IPS DF 6.9 (cell line): ENCODE measurements at regions not wholly inside any gene's neighbourhood (a gene's known extent, or its start where the extent isn't known, plus 50 kb on each side); places are given as distances from the start of the nearest gene placed in this dataset.

Source experiments
- DNase-seq: peaks from one replicate; pipeline ENCODE4 v3.0.0-alpha.2; 2013; ENCODE audit warnings: low read depth, low spot score
- H3K27ac ChIP-seq: one replicate; pipeline ENCODE4 v1.5.1; 2013; ENCODE audit warnings: low read length, control low read depth
- H3K27me3 ChIP-seq: 2 replicates; pipeline ENCODE4 v1.6.1; 2013; ENCODE audit warnings: mild to moderate bottlenecking, low read length; ENCODE audit not compliant: control insufficient read depth, insufficient read depth
- H3K36me3 ChIP-seq: 2 replicates; pipeline ENCODE4 v1.6.1; 2013; ENCODE audit warnings: low read length; ENCODE audit not compliant: control insufficient read depth, insufficient read depth
- H3K4me1 ChIP-seq: 2 replicates; pipeline ENCODE4 v1.6.1; 2013; ENCODE audit warnings: low read length; ENCODE audit not compliant: control insufficient read depth, insufficient read depth
- H3K4me3 ChIP-seq: 2 replicates; pipeline ENCODE4 v1.5.1; 2013; ENCODE audit warnings: mild to moderate bottlenecking, low read length
- H3K9me3 ChIP-seq: 2 replicates; pipeline ENCODE4 v1.6.1; 2013; ENCODE audit warnings: low read length, inconsistent platforms; ENCODE audit not compliant: control insufficient read depth, insufficient read depth
- WGBS: extraction: QIAGEN DNeasy Blood & Tissue Kit; methylation state at CpG from one replicate; pipeline ENCODE4 v1.1.7; 2013; ENCODE audit warnings: mixed read lengths, missing lambda C conversion rate; ENCODE audit not compliant: insufficient read length, insufficient coverage; 5-methylcytosine and 5-hydroxymethylcytosine counted together

- no peak for DNase-seq
- WGBS: no CpG with 5 or more reads among the region's 22 CpGs
- H3K9me3 ChIP-seq: peaks cover 31% of the 10 kb centered on the region
- no peaks in the 10 kb centered on the region for H3K4me1 ChIP-seq
- H3K27me3 ChIP-seq: no peaks in the 10 kb centered on the region
- no peak overlapping the region for H3K27ac ChIP-seq
- no peak overlapping the region for H3K4me3 ChIP-seq
- no peaks in the 10 kb centered on the region; the same call in 1 of the 2 replicates for H3K36me3 ChIP-seq
Observed at GRCh38 chr22:48752451-48753380, 1075.0 kb downstream of the BRD1 start.

GRCh38 chr22:48751539-48752437, 1075.9 kb downstream of the BRD1 start:
- H3K4me1 ChIP-seq: no peaks in the 10 kb centered on the region
- DNase-seq: no peak
- H3K27me3 ChIP-seq: no peaks in the 10 kb centered on the region
- H3K27ac ChIP-seq: no peak overlapping the region
- H3K4me3 ChIP-seq: no peak overlapping the region; the same call in 1 of the 2 replicates
- H3K36me3 ChIP-seq: no peaks in the 10 kb centered on the region; the same call in 1 of the 2 replicates
- WGBS: no CpG with 5 or more reads among the region's 26 CpGs
- H3K9me3 ChIP-seq: peaks cover 33% of the 10 kb centered on the region

- DNase-seq: no peak
- Histone ChIP-seq H3K27ac (no peak overlapping the region), H3K36me3 (no peaks in the 10 kb centered on the region; the same call in 1 of the 2 replicates), H3K9me3 (peaks cover 33% of the 10 kb centered on the region), H3K27me3 (no peaks in the 10 kb centered on the region), H3K4me3 (no peak overlapping the region), H3K4me1 (no peaks in the 10 kb centered on the region)
- WGBS: no CpG with 5 or more reads among the region's 46 CpGs
Observed at GRCh38 chr22:48750826-48751440, 1076.7 kb downstream of the BRD1 start.

DNA sequence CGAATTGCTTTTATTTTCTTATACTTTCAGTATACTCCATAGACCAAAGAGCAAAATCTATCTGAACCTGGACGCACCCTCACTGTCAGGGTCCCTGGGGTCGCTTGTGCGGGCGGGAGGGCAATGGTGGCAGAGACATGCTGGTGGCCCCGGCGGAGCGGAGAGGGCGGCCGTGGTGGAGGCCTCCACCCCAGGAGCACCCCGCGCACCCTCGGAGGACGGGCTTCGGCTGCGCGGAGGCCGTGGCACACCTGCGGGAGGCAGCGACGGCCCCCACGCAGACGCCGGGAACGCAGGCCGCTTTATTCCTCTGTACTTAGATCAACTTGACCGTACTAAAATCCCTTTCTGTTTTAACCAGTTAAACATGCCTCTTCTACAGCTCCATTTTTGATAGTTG, 1077.4 kb downstream of the BRD1 start:
- H3K4me1 ChIP-seq: no peaks in the 10 kb centered on the region
- no peak overlapping the region for H3K4me3 ChIP-seq
- H3K27me3 ChIP-seq: no peaks in the 10 kb centered on the region
- no CpG with 5 or more reads among the region's 27 CpGs for WGBS
- peaks cover 35% of the 10 kb centered on the region for H3K9me3 ChIP-seq
- H3K27ac ChIP-seq: no peak overlapping the region
- H3K36me3 ChIP-seq: no peaks in the 10 kb centered on the region; the same call in 1 of the 2 replicates
- no peak for DNase-seq

DNA sequence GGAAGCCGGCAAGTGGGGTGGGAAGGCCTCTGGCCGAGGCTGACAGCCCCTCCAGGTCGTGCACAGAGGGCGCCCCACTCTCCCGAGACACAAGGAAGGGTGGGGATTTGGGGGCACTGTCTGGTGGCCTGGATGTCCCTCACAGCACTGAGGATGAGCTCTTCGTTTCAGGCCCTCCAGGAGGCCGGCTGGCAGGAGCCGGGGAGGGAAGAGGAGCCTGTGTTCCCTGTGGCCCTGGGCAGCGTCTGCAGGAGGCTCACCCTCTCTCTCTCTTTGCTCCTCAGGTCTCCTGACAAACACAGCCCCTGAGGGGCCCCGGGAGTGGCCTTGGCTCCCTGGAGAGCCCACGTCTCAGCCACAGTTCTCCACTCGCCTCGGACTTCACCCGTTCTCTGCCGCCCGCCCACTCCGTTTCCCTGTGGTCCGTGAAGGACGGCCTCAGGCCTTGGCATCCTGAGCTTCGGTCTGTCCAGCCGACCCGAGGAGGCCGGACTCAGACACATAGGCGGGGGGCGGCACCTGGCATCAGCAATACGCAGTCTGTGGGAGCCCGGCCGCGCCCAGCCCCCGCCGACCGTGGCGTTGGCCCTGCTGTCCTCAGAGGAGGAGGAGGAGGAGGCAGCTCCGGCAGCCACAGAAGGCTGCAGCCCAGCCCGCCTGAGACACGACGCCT, 1078.0 kb downstream of the BRD1 start:
- Histone ChIP-seq H3K27me3 (no peaks in the 10 kb centered on the region), H3K4me3 (no peak overlapping the region), H3K36me3 (no peaks in the 10 kb centered on the region), H3K27ac (no peak overlapping the region), H3K4me1 (no peaks in the 10 kb centered on the region), H3K9me3 (peaks cover 35% of the 10 kb centered on the region)
- DNase-seq: no peak
- WGBS: no CpG with 5 or more reads among the region's 37 CpGs

- H3K27ac ChIP-seq: no peak overlapping the region
- H3K4me3 ChIP-seq: no peak overlapping the region
- H3K36me3 ChIP-seq: no peaks in the 10 kb centered on the region
- DNase-seq: no peak
- peaks cover 32% of the 10 kb centered on the region for H3K9me3 ChIP-seq
- no peaks in the 10 kb centered on the region for H3K4me1 ChIP-seq
- H3K27me3 ChIP-seq: no peaks in the 10 kb centered on the region
- no CpG with 5 or more reads among the region's 14 CpGs for WGBS
Observed at GRCh38 chr22:48748860-48749554, 1078.7 kb downstream of the BRD1 start.

DNA sequence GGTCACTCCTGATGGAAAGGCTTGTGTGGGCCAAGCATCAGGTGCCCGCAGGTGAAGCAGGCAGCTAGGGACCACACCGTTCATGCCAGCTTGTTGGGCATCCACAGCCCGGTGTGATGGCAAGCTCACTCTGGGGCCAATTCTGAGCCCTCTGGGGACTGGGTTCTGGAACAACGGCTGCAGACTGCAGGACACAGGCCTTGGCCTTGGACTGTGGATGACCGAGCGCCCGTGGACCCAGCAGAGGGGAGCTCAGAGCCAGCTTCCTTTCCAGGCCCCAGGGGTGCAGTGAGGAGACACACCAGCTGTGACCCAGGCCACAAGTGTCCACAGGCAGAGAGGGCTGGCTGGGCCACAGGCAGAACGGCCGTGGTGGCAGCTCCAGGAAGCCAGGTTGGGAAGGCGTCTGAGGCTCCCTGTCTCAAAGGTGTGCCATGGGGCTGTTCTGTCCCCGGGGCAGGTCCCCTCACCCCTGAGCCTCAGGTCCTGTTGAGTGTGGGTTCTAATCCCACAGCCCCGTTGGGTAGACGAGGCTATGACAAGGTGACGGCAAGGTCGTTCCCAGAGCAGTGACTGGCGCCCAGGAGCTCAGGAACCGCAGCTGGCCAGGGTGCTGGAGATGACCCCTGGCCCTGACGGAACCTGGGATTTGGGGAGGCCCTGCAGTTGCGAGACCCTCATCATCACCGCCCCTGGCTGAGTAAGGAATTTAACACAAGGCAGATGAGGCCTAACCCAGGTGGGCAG, 1079.4 kb downstream of the BRD1 start:
- Histone ChIP-seq H3K27ac (no peak overlapping the region), H3K9me3 (peaks cover 35% of the 10 kb centered on the region), H3K4me3 (no peak overlapping the region), H3K4me1 (no peaks in the 10 kb centered on the region), H3K36me3 (no peaks in the 10 kb centered on the region), H3K27me3 (no peaks in the 10 kb centered on the region)
- no peak for DNase-seq
- WGBS: no CpG with 5 or more reads among the region's 20 CpGs

GRCh38 chr22:48746789-48747425, 1080.8 kb downstream of the BRD1 start:
- WGBS: no CpG with 5 or more reads among the region's 13 CpGs
- Histone ChIP-seq H3K36me3 (no peaks in the 10 kb centered on the region; the same call in 1 of the 2 replicates), H3K9me3 (peaks cover 31% of the 10 kb centered on the region)

More at GRCh38 chr22:48746789-48747425, 1080.8 kb downstream of the BRD1 start:
- H3K4me1 ChIP-seq: no peaks in the 10 kb centered on the region
- H3K4me3 ChIP-seq: no peak overlapping the region
- no peak overlapping the region for H3K27ac ChIP-seq
- H3K27me3 ChIP-seq: no peaks in the 10 kb centered on the region
- DNase-seq: no peak
